NB4 (cell line): ENCODE measurements at regions not wholly inside any gene's neighbourhood (a gene's known extent, or its start where the extent isn't known, plus 50 kb on each side); places are given as distances from the start of the nearest gene placed in this dataset.

Experiments used
- DNase-seq: peaks from one replicate; pipeline ENCODE4 v3.0.0; 2010; ENCODE audit warnings: low read depth
- H3K4me3 ChIP-seq: one replicate; pipeline ENCODE4 v1.5.1; 2011; ENCODE audit warnings: mild to moderate bottlenecking, low read depth, low read length, moderate library complexity
- MYC ChIP-seq: IDR thresholded peaks from 2 replicates; pipeline ENCODE4 v1.6.1; 2011; ENCODE audit warnings: low read depth, low read length
- POLR2A ChIP-seq: IDR thresholded peaks from 2 replicates; pipeline ENCODE4 v1.6.1; 2011; ENCODE audit warnings: mild to moderate bottlenecking; ENCODE audit not compliant: insufficient read length; ENCODE audit errors: extremely low read depth
- TF ChIP-seq, protein P1 (sequence below): IDR thresholded peaks from one replicate; pipeline ENCODE4 v1.5.1; 2012; ENCODE audit warnings: low read depth, low read length
- TF ChIP-seq, protein P2 (sequence below): IDR thresholded peaks from 2 replicates; pipeline ENCODE4 v1.6.1; 2011; ENCODE audit warnings: low read depth, low read length

DNA sequence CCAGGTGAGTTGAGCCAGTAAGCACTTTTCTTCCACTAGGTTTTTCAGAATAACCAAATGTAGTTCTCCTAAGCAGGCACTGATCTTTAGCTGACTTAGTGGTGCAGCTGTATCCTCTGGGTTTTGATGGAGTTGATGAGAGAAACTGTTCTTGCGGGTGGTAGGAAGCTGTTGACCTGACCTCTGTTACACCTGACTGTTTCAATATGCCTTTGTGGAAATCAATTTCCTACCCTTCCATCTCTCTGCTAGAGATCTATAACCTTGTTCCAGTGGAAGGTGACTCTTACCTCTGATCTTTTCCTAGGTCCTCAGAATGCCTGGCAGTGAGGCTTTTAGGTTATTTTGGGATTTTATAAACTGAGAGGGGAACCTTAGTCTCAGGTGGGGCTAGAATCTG lies 51.6 kb upstream of the MACF1 start:
- no peak for DNase-seq
- TF ChIP-seq MYC: no peak
- TF ChIP-seq, protein P1, sequence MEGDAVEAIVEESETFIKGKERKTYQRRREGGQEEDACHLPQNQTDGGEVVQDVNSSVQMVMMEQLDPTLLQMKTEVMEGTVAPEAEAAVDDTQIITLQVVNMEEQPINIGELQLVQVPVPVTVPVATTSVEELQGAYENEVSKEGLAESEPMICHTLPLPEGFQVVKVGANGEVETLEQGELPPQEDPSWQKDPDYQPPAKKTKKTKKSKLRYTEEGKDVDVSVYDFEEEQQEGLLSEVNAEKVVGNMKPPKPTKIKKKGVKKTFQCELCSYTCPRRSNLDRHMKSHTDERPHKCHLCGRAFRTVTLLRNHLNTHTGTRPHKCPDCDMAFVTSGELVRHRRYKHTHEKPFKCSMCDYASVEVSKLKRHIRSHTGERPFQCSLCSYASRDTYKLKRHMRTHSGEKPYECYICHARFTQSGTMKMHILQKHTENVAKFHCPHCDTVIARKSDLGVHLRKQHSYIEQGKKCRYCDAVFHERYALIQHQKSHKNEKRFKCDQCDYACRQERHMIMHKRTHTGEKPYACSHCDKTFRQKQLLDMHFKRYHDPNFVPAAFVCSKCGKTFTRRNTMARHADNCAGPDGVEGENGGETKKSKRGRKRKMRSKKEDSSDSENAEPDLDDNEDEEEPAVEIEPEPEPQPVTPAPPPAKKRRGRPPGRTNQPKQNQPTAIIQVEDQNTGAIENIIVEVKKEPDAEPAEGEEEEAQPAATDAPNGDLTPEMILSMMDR: no peak
- TF ChIP-seq, protein P2, sequence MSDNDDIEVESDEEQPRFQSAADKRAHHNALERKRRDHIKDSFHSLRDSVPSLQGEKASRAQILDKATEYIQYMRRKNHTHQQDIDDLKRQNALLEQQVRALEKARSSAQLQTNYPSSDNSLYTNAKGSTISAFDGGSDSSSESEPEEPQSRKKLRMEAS: no peak
- TF ChIP-seq POLR2A: no peak
- H3K4me3 ChIP-seq: no peak overlapping the region

DNA sequence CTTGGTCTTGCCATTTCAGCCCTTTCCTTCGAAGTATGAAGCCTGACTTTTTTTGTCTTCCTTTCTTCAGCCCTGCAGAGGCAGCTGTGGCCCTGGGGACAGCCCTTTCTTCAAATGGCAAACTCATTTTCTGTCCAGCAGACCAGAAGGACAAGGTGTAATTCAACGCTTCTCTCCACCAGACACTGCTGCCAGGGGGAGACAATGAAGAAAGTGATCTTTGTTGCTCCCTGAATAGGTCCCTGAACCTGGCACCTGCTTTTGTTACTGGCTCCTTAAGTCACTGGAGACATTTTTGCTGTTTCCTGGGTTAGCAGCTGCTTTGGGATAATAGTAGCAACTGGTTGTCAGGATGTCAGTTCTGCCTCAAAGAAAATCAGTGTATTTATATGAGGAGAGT lies 50.8 kb upstream of the MACF1 start:
- TF ChIP-seq MYC (no peak), POLR2A (no peak)
- TF ChIP-seq, protein P1: no peak
- TF ChIP-seq, protein P2: no peak
- H3K4me3 ChIP-seq: no peak overlapping the region
- DNase-seq: no peak

DNA sequence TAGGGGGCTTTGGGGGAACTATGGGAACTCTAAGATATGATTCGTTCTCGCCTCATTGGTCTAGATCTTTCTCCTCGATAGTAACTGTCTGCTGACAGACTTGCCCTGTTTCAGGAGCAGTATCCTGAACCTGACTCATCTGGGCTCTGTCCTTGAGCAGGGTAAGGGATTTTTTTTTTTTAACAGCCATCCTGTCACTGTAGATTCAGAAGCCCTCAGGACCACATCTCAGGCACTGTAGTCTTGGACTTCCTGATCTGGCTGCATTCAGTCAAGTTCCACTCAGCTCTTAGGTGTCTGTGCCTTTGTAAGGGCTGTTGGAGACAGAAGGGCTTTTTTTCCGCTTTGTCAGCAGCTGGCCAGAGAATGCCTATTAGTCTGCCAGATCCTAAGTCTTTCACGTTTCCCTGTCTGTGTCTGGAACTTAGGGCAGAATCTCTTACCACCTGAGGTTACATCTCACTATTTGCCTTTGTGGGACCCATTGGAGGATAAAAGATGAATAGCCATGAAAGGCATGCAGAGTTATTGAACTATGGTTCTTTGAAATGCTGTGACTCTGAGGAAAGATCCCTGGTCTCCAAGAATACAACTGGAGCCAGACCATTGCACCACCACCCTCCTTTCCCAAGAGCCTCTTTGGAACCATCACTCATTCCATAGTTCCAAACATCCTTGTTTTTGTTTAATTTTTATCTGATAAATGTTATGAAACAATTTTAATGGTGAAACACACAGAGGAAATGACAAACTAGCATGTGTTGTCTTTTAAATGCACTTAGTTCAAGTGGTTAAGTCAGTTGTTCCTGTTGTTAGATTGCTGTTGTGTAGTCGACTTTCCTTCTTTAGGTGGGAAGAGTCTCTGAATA lies 49.7 kb upstream of the MACF1 start:
- DNase-seq: no peak
- TF ChIP-seq MYC: no peak
- no peak for TF ChIP-seq POLR2A
- no peak overlapping the region for H3K4me3 ChIP-seq
